ENCODE measurements at regions not wholly inside any gene's neighbourhood (a gene's known extent, or its start where the extent isn't known, plus 50 kb on each side); places are given as distances from the start of the nearest gene placed in this dataset.
A peak's percentile ranks its signal among the peaks of the same experiment; 100 is the strongest.

DNA sequence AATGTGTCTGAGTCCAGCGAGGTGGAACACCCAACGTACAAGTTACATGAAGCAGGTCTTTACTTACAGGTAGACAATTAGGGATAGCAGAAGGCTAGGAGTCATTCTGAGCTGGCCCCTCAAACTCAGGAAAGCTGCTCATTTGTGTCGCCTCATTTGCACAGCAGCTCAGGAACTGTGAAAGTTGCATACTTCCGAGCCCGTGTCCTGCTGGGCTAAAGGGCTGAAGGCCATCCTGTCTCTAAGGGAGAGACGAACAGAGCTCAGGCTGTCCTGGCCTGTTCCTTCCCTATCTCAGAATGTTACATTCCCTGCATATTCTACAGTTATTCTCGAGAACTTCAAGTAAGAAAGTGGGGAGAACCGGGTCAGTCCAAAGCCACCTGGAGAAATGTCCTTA, 99.0 kb downstream of the FAM124B start:
- Histone ChIP-seq H3K9me2 (replicated peaks; ENCODE audit: insufficient read depth, low read length) (no peaks in the 10 kb centered on the region), H3K36me3 (ENCODE audit: insufficient read depth, low read length) (no peaks in the 10 kb centered on the region), H3K79me2 (ENCODE audit: low read length) (no peaks in the 10 kb centered on the region), H2AFZ (ENCODE audit: low read length) (no peak overlapping the region), H3K27me3 (ENCODE audit: low read length) (no peaks in the 10 kb centered on the region), H3K4me2 (ENCODE audit: low read depth, low read length, poor library complexity, severe bottlenecking) (no peak overlapping the region), H3K9me3 (ENCODE audit: low read length) (no peaks in the 10 kb centered on the region), H3K4me3 (ENCODE audit: low read length) (no peak overlapping the region), H4K20me1 (ENCODE audit: insufficient read depth, low read depth, low read length) (no peaks in the 10 kb centered on the region), H3K4me1 (ENCODE audit: low read length) (no peaks in the 10 kb centered on the region), H3K9ac (ENCODE audit: low read length) (no peak overlapping the region), H3K27ac (ENCODE audit: low read length) (no peak overlapping the region)
- DNase-seq = no peak

DNA sequence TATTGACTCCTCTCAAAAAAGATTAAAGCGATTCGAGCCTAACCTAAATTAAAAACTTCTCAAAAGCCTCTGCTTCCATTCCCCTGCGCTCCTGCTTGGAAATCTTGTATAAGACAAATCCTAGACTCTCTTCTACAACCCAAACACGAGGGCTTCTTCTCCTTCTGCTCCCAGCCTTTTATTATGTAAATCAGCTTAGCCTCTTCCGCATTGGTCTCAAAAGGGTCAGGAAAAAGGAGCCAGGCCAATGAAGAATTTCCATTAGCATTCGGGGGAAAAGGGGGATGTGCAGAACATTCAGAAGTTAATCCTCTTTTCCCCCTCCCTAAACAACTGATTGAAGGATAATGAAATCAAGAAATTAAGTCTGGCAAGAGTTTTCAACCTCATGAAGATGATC, 107.9 kb downstream of the FAM124B start:
- H2AFZ ChIP-seq (ENCODE audit: low read length) = no peak overlapping the region
- H3K36me3 ChIP-seq (ENCODE audit: insufficient read depth, low read length) = no peaks in the 10 kb centered on the region
- no peak overlapping the region for H3K27ac ChIP-seq (ENCODE audit: low read length)
- no peak overlapping the region for H3K4me2 ChIP-seq (ENCODE audit: low read depth, low read length, poor library complexity, severe bottlenecking)
- H3K9ac ChIP-seq (ENCODE audit: low read length) = no peak overlapping the region
- no peaks in the 10 kb centered on the region for H3K4me1 ChIP-seq (ENCODE audit: low read length)
- H3K4me3 ChIP-seq (ENCODE audit: low read length) = no peak overlapping the region
- H3K27me3 ChIP-seq (ENCODE audit: low read length) = no peaks in the 10 kb centered on the region
- no peaks in the 10 kb centered on the region for H3K79me2 ChIP-seq (ENCODE audit: low read length)
- no peaks in the 10 kb centered on the region for H4K20me1 ChIP-seq (ENCODE audit: insufficient read depth, low read depth, low read length)
- H3K9me2 ChIP-seq (replicated peaks; ENCODE audit: insufficient read depth, low read length) = no peaks in the 10 kb centered on the region
- no peaks in the 10 kb centered on the region for H3K9me3 ChIP-seq (ENCODE audit: low read length)
- DNase-seq = peak; percentile 17

- no peaks in the 10 kb centered on the region for H3K79me2 ChIP-seq (ENCODE audit: low read length)
- H3K4me1 ChIP-seq (ENCODE audit: low read length) = no peaks in the 10 kb centered on the region
- H3K27me3 ChIP-seq (ENCODE audit: low read length) = no peaks in the 10 kb centered on the region
- H2AFZ ChIP-seq (ENCODE audit: low read length) = no peak overlapping the region
- H3K36me3 ChIP-seq (ENCODE audit: insufficient read depth, low read length) = no peaks in the 10 kb centered on the region
- no peaks in the 10 kb centered on the region for H4K20me1 ChIP-seq (ENCODE audit: insufficient read depth, low read depth, low read length)
- no peak overlapping the region for H3K9ac ChIP-seq (ENCODE audit: low read length)
- no peak overlapping the region for H3K4me3 ChIP-seq (ENCODE audit: low read length)
- no peak for DNase-seq
- H3K4me2 ChIP-seq (ENCODE audit: low read depth, low read length, poor library complexity, severe bottlenecking) = no peak overlapping the region
- H3K27ac ChIP-seq (ENCODE audit: low read length) = no peak overlapping the region
- no peaks in the 10 kb centered on the region for H3K9me2 ChIP-seq (replicated peaks; ENCODE audit: insufficient read depth, low read length)
- no peaks in the 10 kb centered on the region for H3K9me3 ChIP-seq (ENCODE audit: low read length)
These were observed 114.4 kb downstream of the FAM124B start for GRCh38 chr2:224287531-224287930.

DNA sequence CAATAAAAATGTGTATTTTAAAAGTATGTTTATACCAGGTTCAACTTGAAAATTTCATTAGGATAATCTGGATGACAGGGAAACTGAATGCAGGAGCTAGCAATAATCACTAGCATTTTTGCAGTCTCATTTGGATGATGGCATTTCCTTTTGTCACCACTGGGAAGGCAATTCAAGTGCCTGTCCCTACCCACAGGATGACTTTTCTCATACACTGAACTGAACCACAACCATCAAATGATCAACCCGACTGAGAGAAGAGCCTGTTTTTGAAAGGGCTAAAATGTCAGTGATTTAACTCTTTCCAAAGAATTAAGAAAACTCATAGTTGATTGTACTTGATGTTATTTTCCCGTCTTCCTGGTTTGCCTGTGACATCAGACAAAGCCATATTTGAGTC, 115.0 kb downstream of the FAM124B start:
- no peaks in the 10 kb centered on the region for H3K36me3 ChIP-seq (ENCODE audit: insufficient read depth, low read length)
- no peaks in the 10 kb centered on the region for H3K79me2 ChIP-seq (ENCODE audit: low read length)
- H3K4me1 ChIP-seq (ENCODE audit: low read length) = no peaks in the 10 kb centered on the region
- no peak overlapping the region for H3K27ac ChIP-seq (ENCODE audit: low read length)
- no peaks in the 10 kb centered on the region for H3K9me3 ChIP-seq (ENCODE audit: low read length)
- no peak overlapping the region for H3K4me3 ChIP-seq (ENCODE audit: low read length)
- H3K4me2 ChIP-seq (ENCODE audit: low read depth, low read length, poor library complexity, severe bottlenecking) = no peak overlapping the region
- DNase-seq = no peak
- no peaks in the 10 kb centered on the region for H3K27me3 ChIP-seq (ENCODE audit: low read length)
- no peak overlapping the region for H3K9ac ChIP-seq (ENCODE audit: low read length)
- no peak overlapping the region for H2AFZ ChIP-seq (ENCODE audit: low read length)
- H3K9me2 ChIP-seq (replicated peaks; ENCODE audit: insufficient read depth, low read length) = no peaks in the 10 kb centered on the region
- H4K20me1 ChIP-seq (ENCODE audit: insufficient read depth, low read depth, low read length) = no peaks in the 10 kb centered on the region

- no peak overlapping the region for H3K9ac ChIP-seq (ENCODE audit: low read length)
These were observed 117.6 kb downstream of the FAM124B start for GRCh38 chr2:224284134-224284946.

DNA sequence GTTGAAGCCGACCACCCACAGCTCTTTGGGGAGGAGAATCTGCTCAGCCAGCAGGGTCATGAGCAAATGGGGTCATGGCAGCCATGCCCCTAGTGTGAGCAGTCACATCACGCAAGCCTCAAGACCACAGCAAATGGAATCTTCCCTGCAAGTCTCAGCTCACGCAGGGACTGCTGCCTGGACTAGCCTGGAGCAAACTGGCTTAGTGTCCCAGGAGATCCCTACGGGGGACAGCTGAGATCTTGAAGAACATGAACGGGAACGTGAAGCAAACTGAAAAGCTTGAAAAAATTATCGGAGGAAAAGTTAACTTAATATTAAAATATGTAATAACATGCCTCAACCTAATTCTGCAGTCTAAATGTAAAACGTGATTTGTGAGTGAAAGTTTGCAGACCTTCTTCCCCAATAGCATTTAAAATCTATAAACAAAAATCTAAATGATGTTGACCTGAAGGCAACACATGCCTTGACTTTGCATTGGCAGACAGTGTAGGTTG, 118.4 kb downstream of the FAM124B start:
- Histone ChIP-seq H3K4me3 (ENCODE audit: low read length) (no peak overlapping the region), H3K27ac (ENCODE audit: low read length) (no peak overlapping the region), H3K36me3 (ENCODE audit: insufficient read depth, low read length) (no peaks in the 10 kb centered on the region), H3K79me2 (ENCODE audit: low read length) (no peaks in the 10 kb centered on the region), H3K4me2 (ENCODE audit: low read depth, low read length, poor library complexity, severe bottlenecking) (no peak overlapping the region), H3K9me2 (replicated peaks; ENCODE audit: insufficient read depth, low read length) (no peaks in the 10 kb centered on the region), H3K4me1 (ENCODE audit: low read length) (no peaks in the 10 kb centered on the region), H4K20me1 (ENCODE audit: insufficient read depth, low read depth, low read length) (no peaks in the 10 kb centered on the region), H3K27me3 (ENCODE audit: low read length) (no peaks in the 10 kb centered on the region), H2AFZ (ENCODE audit: low read length) (no peak overlapping the region), H3K9ac (ENCODE audit: low read length) (no peak overlapping the region), H3K9me3 (ENCODE audit: low read length) (no peaks in the 10 kb centered on the region)
- DNase-seq = no peak

More at GRCh38 chr2:224284134-224284946, 117.6 kb downstream of the FAM124B start:
- Histone ChIP-seq H3K9me3 (ENCODE audit: low read length) (no peaks in the 10 kb centered on the region), H3K9me2 (replicated peaks; ENCODE audit: insufficient read depth, low read length) (no peaks in the 10 kb centered on the region), H3K27ac (ENCODE audit: low read length) (no peak overlapping the region), H3K4me3 (ENCODE audit: low read length) (no peak overlapping the region), H3K4me1 (ENCODE audit: low read length) (no peaks in the 10 kb centered on the region), H3K4me2 (ENCODE audit: low read depth, low read length, poor library complexity, severe bottlenecking) (no peak overlapping the region), H3K27me3 (ENCODE audit: low read length) (no peaks in the 10 kb centered on the region), H2AFZ (ENCODE audit: low read length) (no peak overlapping the region), H3K79me2 (ENCODE audit: low read length) (no peaks in the 10 kb centered on the region), H4K20me1 (ENCODE audit: insufficient read depth, low read depth, low read length) (no peaks in the 10 kb centered on the region), H3K36me3 (ENCODE audit: insufficient read depth, low read length) (no peaks in the 10 kb centered on the region)
- DNase-seq = peak; percentile 77

DNA sequence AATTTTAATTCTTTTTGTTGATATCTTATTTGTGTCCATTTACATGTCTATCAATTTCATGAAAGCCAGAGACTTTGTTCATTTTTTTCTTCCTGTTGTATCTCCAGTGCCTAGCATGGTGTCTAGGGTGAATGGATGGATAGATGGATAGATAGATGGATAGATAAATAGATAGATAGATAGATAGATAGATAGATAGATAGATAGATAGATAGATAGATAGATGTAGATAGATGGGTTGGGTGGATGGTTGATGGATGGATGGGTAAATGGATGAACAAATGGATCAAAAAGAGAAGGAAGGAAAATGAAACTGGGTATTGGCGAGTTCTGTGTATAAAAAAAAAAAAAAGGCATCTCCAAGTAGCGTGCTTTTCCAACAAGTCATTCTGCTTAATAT, 120.5 kb downstream of the FAM124B start:
- Histone ChIP-seq H3K4me3 (ENCODE audit: low read length) (no peak overlapping the region), H3K4me2 (ENCODE audit: low read depth, low read length, poor library complexity, severe bottlenecking) (no peak overlapping the region), H3K36me3 (ENCODE audit: insufficient read depth, low read length) (no peaks in the 10 kb centered on the region), H3K27me3 (ENCODE audit: low read length) (no peaks in the 10 kb centered on the region), H3K9me2 (replicated peaks; ENCODE audit: insufficient read depth, low read length) (no peaks in the 10 kb centered on the region), H2AFZ (ENCODE audit: low read length) (no peak overlapping the region), H3K79me2 (ENCODE audit: low read length) (no peaks in the 10 kb centered on the region), H3K9me3 (ENCODE audit: low read length) (no peaks in the 10 kb centered on the region), H3K4me1 (ENCODE audit: low read length) (no peaks in the 10 kb centered on the region), H3K27ac (ENCODE audit: low read length) (no peak overlapping the region), H3K9ac (ENCODE audit: low read length) (no peak overlapping the region), H4K20me1 (ENCODE audit: insufficient read depth, low read depth, low read length) (no peaks in the 10 kb centered on the region)
- DNase-seq = no peak

GRCh38 chr2:224278531-224278930, 123.4 kb downstream of the FAM124B start:
- Histone ChIP-seq H4K20me1 (ENCODE audit: insufficient read depth, low read depth, low read length) (no peaks in the 10 kb centered on the region), H3K4me2 (ENCODE audit: low read depth, low read length, poor library complexity, severe bottlenecking) (no peak overlapping the region), H3K4me3 (ENCODE audit: low read length) (no peak overlapping the region), H3K36me3 (ENCODE audit: insufficient read depth, low read length) (no peaks in the 10 kb centered on the region), H3K9ac (ENCODE audit: low read length) (no peak overlapping the region), H3K79me2 (ENCODE audit: low read length) (no peaks in the 10 kb centered on the region), H3K27ac (ENCODE audit: low read length) (no peak overlapping the region), H3K9me2 (replicated peaks; ENCODE audit: insufficient read depth, low read length) (no peaks in the 10 kb centered on the region), H3K27me3 (ENCODE audit: low read length) (no peaks in the 10 kb centered on the region), H3K4me1 (ENCODE audit: low read length) (no peaks in the 10 kb centered on the region), H3K9me3 (ENCODE audit: low read length) (no peaks in the 10 kb centered on the region), H2AFZ (ENCODE audit: low read length) (no peak overlapping the region)
- DNase-seq = no peak
